Psoas muscle (tissue), 7 donors: ENCODE measurements at regions not wholly inside any gene's neighbourhood (a gene's known extent, or its start where the extent isn't known, plus 50 kb on each side); places are given as distances from the start of the nearest gene placed in this dataset.

Experiments
- ATAC-seq, 4 donors: fragments of 200-7000 bp; cut with Tn5 transposase; one replicate each; pipeline ENCODE4 v1.9.1; 2020; ENCODE audit warnings: moderate library complexity in 3 of 4, mild to moderate bottlenecking in 2 of 4
- DNase-seq, 2 donors: peaks; one replicate each; pipeline ENCODE4 v3.0.0-alpha.2; 2020
- H3K27ac ChIP-seq: fragments of 200-600 bp; one replicate; pipeline ENCODE4 v1.8.0; 2022
- H3K27me3 ChIP-seq, 3 donors: fragments of 200-600 bp in 1 of 3; one replicate each; pipeline versions ENCODE4 v1.6.1 to v1.8.0; 2013 to 2022; ENCODE audit warnings: low read length in 2 of 3, mild to moderate bottlenecking in 2 of 3, moderate library complexity in 1 of 3; ENCODE audit not compliant: insufficient read depth in 3 of 3
- H3K36me3 ChIP-seq, 2 donors: fragments of 200-600 bp in 1 of 2; one replicate each; pipeline versions ENCODE4 v1.6.1 to v1.8.0; 2013 to 2022; ENCODE audit warnings: low read depth in 1 of 2, mild to moderate bottlenecking in 1 of 2, moderate library complexity in 1 of 2; ENCODE audit not compliant: insufficient read depth in 1 of 2
- H3K4me1 ChIP-seq: fragments of 200-600 bp; one replicate; pipeline ENCODE4 v1.8.0; 2022
- H3K4me3 ChIP-seq: fragments of 200-600 bp; one replicate; pipeline ENCODE4 v1.8.0; 2022; ENCODE audit warnings: mild to moderate bottlenecking
- H3K9me3 ChIP-seq: fragments of 200-600 bp; one replicate; pipeline ENCODE4 v1.8.0; 2022
- CTCF ChIP-seq: fragments of 200-600 bp; IDR thresholded peaks from one replicate; pipeline ENCODE4 v1.8.0; 2022; ENCODE audit warnings: antibody characterized with exemption
- WGBS, 3 donors: extraction: QIAGEN DNeasy Blood & Tissue Kit; methylation state at CpG; one replicate each; pipeline versions ENCODE4 v1.1.6 to v1.1.7; 2013; 5-methylcytosine and 5-hydroxymethylcytosine counted together
- intact Hi-C, 2 donors: fragments of 100-400 bp; cut with DNase I; formaldehyde crosslinking; loops; one replicate each; pipeline versions ENCODE4 v1.11.0 to v1.14.2; 2022
- donor health status: healthy with polysubstance abuse.
- donor health status: DM: no; HTN: no; CAD: no; lungs with moderate emphysema.
- donor health status: Bipolar disorder and iron deficiency.
- donor health status: healthy.
- donor health status: DM: yes; HTN: yes; CAD: no.
- donor health status: DM: no; HTN: no; CAD: no.
- donor health status: DM: yes; HTN: yes; CAD: no.

- Histone ChIP-seq H3K27me3 (no peaks in the 10 kb centered on the region), H3K27ac (no peak overlapping the region), H3K36me3 (no peaks in the 10 kb centered on the region), H3K4me3 (no peak overlapping the region), H3K4me1 (no peaks in the 10 kb centered on the region), H3K9me3 (no peaks in the 10 kb centered on the region)
- TF ChIP-seq CTCF: no peak
- DNase-seq (no peak), ATAC-seq (no peak)
- WGBS, 3 donors: 46 to 60% (median 57%) methylated on average over 3 of the region's 3 CpGs
- intact Hi-C loops: no loop called here
Measured at GRCh38 chr6:144951730-144952437, 666.7 kb downstream of the UTRN start.

DNA sequence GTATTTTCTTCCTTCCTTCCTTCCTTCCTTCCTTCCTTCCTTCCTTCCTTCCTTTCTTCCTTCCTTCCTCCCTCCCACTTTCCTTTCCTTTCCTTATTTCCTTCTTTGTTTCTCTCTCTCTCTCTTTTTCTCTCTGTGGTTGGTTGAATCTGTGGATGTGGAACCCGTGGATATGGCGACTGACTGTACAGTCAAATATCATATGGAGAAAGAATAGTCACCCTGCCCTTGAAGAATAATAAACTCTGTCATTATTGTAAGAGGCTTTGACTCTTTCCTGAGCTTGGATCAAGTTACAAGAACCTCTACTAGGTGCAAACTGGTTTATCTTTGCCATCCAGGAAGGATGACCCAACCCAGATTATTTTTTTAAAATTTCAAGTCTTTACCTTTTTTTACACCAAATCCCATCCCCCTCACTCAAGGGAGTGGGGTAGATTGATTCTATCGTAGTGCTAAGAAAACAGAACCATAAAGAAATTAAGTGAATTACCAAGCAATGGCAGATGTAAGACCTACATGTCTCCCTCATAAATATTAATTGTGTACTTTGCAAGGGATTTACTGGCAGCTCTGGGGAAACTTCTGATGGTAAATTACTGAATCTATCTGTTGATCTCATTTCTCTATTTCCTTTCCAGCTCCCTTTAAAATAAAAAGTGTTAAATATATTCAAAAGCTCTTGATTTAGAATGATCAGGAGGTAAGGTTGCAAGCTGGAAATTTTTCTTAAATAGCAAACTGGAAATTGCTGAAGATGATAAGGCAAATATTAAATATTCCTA, 667.5 kb downstream of the UTRN start:
- no peaks in the 10 kb centered on the region for H3K9me3 ChIP-seq
- H3K36me3 ChIP-seq: no peaks in the 10 kb centered on the region
- H3K27me3 ChIP-seq: no peaks in the 10 kb centered on the region
- no peak for DNase-seq
- H3K4me3 ChIP-seq: no peak overlapping the region
- ATAC-seq: no peak
- no peaks in the 10 kb centered on the region for H3K4me1 ChIP-seq
- 75 to 88% (median 79%) methylated on average over 3 of the region's 3 CpGs for WGBS, 3 donors
- intact Hi-C loops: no loop called here
- no peak overlapping the region for H3K27ac ChIP-seq
- no peak for TF ChIP-seq CTCF

DNA sequence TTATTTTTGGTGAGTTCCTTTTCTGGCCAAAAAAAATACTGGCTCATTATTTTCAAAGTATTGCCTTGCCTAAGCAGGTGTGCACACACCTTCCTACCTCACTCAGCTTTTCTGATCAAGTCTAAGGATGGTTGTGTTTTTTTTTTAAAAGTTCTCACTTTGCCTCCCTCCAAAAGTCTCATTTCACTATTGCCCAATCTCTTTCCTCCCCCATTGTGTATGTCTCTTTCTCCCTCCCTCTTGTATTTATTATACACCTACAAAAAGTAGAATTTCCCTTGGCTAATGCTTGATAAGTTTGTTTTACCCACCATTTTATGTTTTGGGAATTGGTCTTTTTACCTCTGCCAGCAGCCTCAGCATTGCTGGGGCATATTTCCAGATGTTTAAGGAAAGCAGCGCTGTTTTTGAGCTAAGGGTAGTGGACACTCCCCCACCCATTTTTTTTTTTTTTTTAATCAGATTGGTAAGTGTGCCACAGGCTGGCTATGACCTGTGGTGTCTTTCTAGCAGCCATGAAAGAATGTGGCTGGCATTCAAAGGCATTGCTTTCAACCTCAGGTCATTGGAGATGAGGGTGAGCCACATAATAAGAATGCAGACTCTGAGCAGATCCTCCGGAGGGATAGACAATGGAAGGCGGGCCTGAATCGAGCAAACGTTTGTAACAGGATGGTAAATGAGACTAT, 668.6 kb downstream of the UTRN start:
- no peak for TF ChIP-seq CTCF
- H3K36me3 ChIP-seq: no peaks in the 10 kb centered on the region
- H3K9me3 ChIP-seq: no peaks in the 10 kb centered on the region
- H3K27me3 ChIP-seq: no peaks in the 10 kb centered on the region
- H3K27ac ChIP-seq: no peak overlapping the region
- 63 to 65% (median 64%) methylated on average over 5 of the region's 5 CpGs for WGBS, 3 donors
- no peaks in the 10 kb centered on the region for H3K4me1 ChIP-seq
- DNase-seq: no peak
- H3K4me3 ChIP-seq: no peak overlapping the region
- intact Hi-C loops: no loop called here
- peak in 1 of 4 donors; percentile 37 for ATAC-seq

- no peak for TF ChIP-seq CTCF
- Histone ChIP-seq H3K4me3 (no peak overlapping the region), H3K27ac (no peak overlapping the region), H3K36me3 (no peaks in the 10 kb centered on the region), H3K9me3 (no peaks in the 10 kb centered on the region), H3K4me1 (no peaks in the 10 kb centered on the region), H3K27me3 (no peaks in the 10 kb centered on the region)
- ATAC-seq (no peak), DNase-seq (no peak)
- intact Hi-C loops: no loop called here
- 84 to 90% (median 90%) methylated on average over 3 of the region's 3 CpGs for WGBS, 3 donors
Measured at GRCh38 chr6:144954241-144954556, 669.1 kb downstream of the UTRN start.
